ENCODE measurements at regions not wholly inside any gene's neighbourhood (a gene's known extent, or its start where the extent isn't known, plus 50 kb on each side); places are given as distances from the start of the nearest gene placed in this dataset.
"Not testable (repeated sequence)": the region's sequence is repeated elsewhere in the genome, so short reads cannot be mapped to it uniquely, and the experiment has no call there.

GRCh38 chr2:100742277-100743254 is 77.4 kb upstream of the NPAS2 start:
- no peak for DNase-seq

- no peak for DNase-seq
Observed at GRCh38 chr2:100743741-100744140, 76.2 kb upstream of the NPAS2 start.

- DNase-seq = no peak
Observed at GRCh38 chr2:100744184-100744583, 75.8 kb upstream of the NPAS2 start.

DNA sequence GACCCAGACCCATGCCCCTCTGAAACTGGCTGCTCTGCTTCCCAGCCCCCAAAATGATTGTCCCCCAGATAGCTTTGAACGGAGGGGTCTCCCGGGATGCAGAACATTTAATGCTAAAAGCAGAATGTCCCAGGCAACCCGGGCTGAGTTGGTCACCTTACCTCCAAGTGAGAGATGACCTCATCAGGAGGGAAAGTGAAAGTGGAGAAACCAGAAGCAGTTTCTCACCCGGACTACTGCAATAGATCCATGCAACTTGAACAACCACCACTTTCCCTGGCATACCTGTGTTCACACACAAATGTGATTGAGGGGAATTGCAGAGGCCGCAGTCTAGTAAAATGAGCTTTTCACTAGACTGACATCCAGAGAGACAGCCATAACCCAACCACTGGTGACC is 75.3 kb upstream of the NPAS2 start:
- DNase-seq = no peak

DNA sequence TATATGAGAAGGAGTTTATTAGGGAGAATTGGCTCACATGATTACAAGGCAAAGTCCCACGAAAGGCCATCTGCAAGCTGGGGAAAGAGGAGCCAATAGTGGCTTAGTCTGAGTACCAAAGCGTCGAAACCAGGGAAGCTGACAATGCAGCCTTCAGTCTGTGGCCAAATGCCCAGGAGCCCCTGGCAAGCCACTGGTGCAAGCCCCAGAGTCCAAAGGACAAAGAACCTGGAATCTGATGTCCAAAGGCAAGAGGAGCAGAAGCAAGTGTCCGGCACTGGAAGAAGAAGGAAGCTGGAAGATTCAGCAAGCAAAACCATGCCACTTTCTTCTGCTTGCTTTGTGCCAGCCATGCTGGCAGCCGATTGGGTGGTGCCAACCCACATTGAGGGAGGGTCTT is 74.3 kb upstream of the NPAS2 start:
- no peak for DNase-seq

DNA sequence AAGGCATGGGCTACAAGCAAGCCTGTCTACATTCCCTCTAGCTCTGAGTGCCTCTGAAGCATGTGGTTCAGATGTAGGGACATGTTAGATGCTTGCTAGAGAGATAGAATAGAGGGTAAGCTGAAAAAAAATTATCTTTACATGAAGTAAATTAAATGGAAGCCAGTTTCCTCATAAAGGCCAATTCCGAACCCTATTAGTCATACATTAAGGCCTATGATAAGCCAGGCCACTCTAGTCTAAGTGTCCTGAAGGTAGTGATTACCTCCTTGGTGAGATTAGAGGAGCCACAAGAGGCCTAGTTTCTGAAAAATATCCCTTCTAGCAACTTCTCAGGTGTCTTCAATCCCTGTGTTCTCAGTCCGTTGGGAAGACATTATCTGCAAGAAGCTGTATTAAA is 72.4 kb upstream of the NPAS2 start:
- no peak for DNase-seq

- DNase-seq = no peak
Observed at GRCh38 chr2:100747996-100748615, 71.8 kb upstream of the NPAS2 start.

DNA sequence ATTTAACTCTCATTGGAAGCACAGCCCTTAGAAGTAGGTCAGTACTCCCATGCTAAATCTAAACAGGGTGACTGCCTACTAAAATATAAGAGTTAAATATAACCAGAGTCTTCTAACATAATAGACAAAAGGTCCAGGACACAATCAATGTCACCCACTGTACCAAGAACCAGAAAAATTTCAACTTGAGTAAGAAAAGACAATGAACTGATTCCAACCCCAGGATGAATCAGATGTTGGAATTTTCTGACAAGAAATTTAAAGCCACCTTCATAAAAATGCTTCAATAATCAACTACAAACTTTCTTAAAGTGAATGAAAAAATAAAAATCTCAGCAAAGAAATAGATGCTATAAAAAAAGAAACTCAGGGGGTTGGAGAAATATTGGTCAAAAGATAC is 71.3 kb upstream of the NPAS2 start:
- DNase-seq = no peak

DNA sequence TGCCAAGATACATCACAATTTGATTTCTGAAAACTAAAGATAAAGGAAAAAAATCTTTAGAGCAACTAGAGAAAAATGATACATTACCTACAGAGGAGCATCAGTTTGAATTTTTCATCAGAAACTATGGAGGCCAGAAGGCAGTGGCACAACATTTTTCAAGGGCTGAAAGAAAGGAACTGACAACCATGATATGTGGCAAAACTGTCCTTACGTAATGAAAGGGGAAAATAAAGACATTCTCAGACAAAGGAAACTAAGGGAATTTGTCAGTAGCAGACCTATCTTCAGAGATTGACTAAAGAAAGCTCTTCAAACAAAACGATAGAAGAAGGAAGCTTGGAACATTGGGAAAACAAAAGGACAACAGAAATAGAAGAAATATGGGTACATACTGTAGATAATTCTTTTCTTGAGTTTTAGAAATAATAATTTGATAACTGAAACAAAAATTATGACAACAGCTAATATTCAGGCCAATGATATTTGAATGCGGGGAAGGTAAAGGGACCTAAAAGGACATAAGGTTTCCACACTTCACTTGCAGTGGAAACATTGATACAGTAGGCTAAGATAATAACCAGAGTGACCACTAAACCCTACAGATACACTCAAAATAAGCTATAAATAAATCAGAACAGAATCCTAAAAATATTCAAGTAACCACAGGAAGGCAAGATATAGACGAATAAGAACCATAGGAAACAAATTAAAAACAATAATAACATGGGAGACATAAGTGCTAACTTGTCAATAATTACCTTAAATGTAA is 70.0 kb upstream of the NPAS2 start:
- DNase-seq = no peak

- not testable (repeated sequence) for DNase-seq
Observed at GRCh38 chr2:100751871-100752625, 67.9 kb upstream of the NPAS2 start.

GRCh38 chr2:100752628-100753333 is 67.2 kb upstream of the NPAS2 start:
- DNase-seq = no peak

DNA sequence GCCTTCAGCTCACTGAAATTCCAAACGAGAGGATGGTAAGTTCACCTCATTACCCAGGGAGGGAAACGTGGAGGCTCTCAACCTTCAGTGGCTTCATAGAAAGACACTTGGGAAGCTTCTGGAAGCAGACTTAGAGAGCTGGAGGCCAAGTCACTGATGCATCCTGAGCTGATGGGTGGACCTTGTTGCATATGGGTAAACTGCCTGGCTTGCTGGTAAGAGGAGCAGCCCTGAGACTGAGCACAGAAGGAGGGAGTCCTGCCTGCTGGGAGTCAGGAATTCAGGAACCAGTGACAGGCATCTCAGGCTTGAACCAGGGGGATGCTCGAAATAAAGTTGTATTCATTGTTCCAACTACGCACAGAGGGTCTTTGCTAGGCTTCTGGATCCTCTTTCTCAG is 66.5 kb upstream of the NPAS2 start:
- no peak for DNase-seq

- DNase-seq = no peak
Observed at GRCh38 chr2:100753881-100754280, 66.1 kb upstream of the NPAS2 start.

DNA sequence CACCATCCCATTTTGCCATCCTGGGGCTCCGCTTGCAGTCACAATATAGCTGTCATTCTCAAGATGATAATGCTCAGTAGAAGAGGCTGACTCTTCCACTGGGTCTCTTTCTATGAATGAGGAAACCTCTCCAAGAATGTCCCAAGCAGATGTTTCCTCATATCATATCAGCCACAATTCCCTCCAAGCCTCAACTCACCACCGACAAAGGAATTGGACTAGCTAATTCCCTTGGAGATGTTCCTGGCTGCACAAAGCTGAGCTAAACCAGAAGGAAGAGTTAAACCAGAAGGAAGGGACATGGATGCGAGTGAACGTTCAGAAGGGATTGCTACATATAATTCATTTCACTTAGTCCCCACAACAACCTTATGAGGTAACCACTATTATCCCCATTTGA is 65.0 kb upstream of the NPAS2 start:
- no peak for DNase-seq

DNA sequence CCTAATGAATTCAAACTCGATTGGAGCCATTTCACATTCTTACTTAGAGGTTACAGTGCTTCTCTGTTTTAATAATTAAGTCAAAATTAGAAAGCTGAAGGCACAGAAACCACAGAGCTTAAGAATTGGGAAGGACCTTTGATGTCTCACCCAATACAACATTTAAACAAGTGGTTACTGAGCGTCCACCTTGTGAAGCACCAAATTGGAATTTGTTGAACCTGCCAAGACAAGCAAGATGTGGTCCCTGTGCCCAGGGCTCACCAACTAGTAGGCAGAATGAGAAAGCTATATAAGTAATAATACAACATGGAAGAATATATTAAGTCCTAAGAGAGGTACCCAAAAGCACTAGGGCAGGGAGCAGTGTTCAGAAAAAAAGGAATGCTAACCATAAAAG is 64.5 kb upstream of the NPAS2 start:
- no peak for DNase-seq

DNA sequence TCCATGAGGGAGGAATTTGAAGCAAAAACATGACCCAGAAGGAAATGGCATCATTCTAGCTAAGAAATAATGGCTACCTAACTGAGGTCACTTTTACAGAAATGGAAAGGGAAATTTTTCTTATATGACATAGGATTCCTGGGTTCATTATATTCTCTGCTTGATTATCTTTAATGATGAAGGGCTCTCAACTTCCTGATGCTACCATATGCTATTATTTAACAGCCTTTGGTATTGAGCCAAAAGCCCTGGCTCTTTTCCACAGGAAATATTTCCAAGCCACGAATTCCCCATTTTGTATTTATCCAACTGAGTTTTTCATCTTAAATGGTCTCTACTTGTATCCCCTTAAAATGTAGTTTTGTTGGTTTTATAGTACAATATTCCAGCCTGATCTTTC is 63.2 kb upstream of the NPAS2 start:
- no peak for DNase-seq

- DNase-seq = no peak
Observed at GRCh38 chr2:100757621-100758394, 62.1 kb upstream of the NPAS2 start.

DNA sequence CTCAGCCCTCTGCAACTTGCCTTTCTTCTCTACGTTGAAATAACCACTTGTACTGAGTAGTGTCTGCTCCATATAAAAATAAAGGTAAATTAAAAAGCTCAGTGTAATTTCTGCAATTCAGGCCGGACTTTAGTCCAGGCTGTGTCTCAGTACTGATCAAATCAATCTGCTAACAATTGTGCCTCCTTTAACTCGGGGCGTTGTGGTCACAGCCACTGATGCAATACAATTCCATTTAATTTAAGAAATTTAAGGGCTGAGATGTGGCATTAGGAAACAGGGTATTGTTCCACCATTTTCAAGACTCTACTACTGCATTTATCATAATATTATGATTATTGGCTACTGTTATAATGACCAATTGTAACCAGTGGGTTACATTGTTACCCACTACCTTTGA is 60.0 kb upstream of the NPAS2 start:
- DNase-seq = no peak

DNA sequence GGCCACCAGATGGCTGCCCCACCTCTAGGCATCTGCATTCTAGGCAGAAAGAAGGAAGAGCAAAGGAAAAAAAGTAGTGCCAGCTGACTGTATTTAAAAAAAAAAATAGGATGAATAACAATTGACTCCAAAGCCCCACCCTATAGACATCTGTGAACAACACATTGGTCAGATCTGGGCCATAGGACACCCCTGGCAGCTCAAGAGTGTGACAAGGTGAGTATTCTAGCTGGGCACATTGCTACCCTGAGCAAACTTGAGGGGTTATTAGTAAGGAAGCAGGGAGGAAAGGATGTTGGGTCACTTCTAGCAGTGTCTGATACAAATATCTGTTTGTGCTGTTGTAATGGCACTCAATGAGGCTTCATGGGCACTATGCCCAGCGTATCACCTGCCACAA is 58.6 kb upstream of the NPAS2 start:
- no peak for DNase-seq

DNA sequence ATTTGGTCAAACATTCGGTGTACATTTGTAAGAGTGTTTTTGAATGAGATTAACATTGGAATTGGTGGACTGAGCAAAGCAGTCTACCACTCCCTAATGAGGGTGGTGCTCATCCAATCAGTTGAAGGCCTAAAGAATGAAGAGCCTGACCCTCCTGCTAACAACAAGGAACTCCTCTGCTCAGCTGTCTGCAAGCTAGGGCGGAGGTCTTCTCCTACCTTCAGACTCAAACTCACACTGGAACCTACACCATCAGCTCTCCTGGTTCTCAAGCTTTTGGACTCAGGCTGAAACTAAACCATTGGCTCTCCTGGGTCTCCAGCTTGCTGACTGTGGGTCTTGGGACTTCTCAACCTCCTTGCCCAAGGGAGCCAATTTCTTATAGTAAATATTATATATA is 55.5 kb upstream of the NPAS2 start:
- no peak for DNase-seq

GRCh38 chr2:100765481-100765880 is 54.5 kb upstream of the NPAS2 start:
- no peak for DNase-seq
